Memory B cell (primary cell): ENCODE measurements at regions not wholly inside any gene's neighbourhood (a gene's known extent, or its start where the extent isn't known, plus 50 kb on each side); places are given as distances from the start of the nearest gene placed in this dataset.

Source experiments
- ATAC-seq: fragments of 150-1000 bp; cut with Tn5 transposase; 2 replicates; pipeline ENCODE4 v1.10.0; 2021; ENCODE audit warnings: low read depth, mild to moderate bottlenecking, moderate library complexity
- DNase-seq, 2 donors: peaks; one replicate each; pipeline ENCODE4 v3.0.0; 2022; ENCODE audit warnings: low spot score in 2 of 2
- H3K27ac Mint-ChIP-seq: one replicate; pipeline ENCODE4 v1.8.0; 2022; ENCODE audit warnings: mild to moderate bottlenecking, moderate library complexity, mixed read lengths
- H3K27me3 Mint-ChIP-seq: one replicate; pipeline ENCODE4 v1.8.0; 2022; ENCODE audit warnings: mixed read lengths
- H3K36me3 Mint-ChIP-seq: one replicate; pipeline ENCODE4 v1.8.0; 2022; ENCODE audit warnings: mild to moderate bottlenecking, mixed read lengths
- H3K4me1 Mint-ChIP-seq: one replicate; pipeline ENCODE4 v1.8.0; 2022; ENCODE audit warnings: mixed read lengths
- H3K4me3 Mint-ChIP-seq: one replicate; pipeline ENCODE4 v1.8.0; 2022; ENCODE audit warnings: mild to moderate bottlenecking, moderate library complexity, mixed read lengths
- H3K9me3 Mint-ChIP-seq: one replicate; pipeline ENCODE4 v1.8.0; 2022; ENCODE audit warnings: mixed read lengths

GRCh38 chr20:62587757-62588402, 54.4 kb upstream of the SLCO4A1 start:
- no peaks in the 10 kb centered on the region for H3K9me3 Mint-ChIP-seq
- peaks cover 27% of the 10 kb centered on the region for H3K27me3 Mint-ChIP-seq
- ATAC-seq: no peak
- peaks cover 10% of the 10 kb centered on the region for H3K4me1 Mint-ChIP-seq
- no peak overlapping the region for H3K27ac Mint-ChIP-seq
- DNase-seq: no peak
- H3K4me3 Mint-ChIP-seq: no peak overlapping the region
- H3K36me3 Mint-ChIP-seq: no peaks in the 10 kb centered on the region

- H3K9me3 Mint-ChIP-seq: no peaks in the 10 kb centered on the region
- H3K27me3 Mint-ChIP-seq: peaks cover 25% of the 10 kb centered on the region
- ATAC-seq (no peak), DNase-seq (no peak)
- H3K27ac Mint-ChIP-seq: no peak overlapping the region
- H3K36me3 Mint-ChIP-seq: no peaks in the 10 kb centered on the region
- no peak overlapping the region for H3K4me3 Mint-ChIP-seq
- peaks cover 8% of the 10 kb centered on the region for H3K4me1 Mint-ChIP-seq
Observed at GRCh38 chr20:62588458-62589149, 53.7 kb upstream of the SLCO4A1 start.

GRCh38 chr20:62589150-62589498, 53.2 kb upstream of the SLCO4A1 start:
- peaks cover 25% of the 10 kb centered on the region for H3K27me3 Mint-ChIP-seq
- no peaks in the 10 kb centered on the region for H3K36me3 Mint-ChIP-seq
- no peak overlapping the region for H3K4me3 Mint-ChIP-seq
- peaks cover 8% of the 10 kb centered on the region for H3K4me1 Mint-ChIP-seq
- H3K9me3 Mint-ChIP-seq: no peaks in the 10 kb centered on the region
- DNase-seq (no peak), ATAC-seq (no peak)
- H3K27ac Mint-ChIP-seq: no peak overlapping the region

- DNase-seq: no peak
- Mint-ChIP-seq H3K4me3 (no peak overlapping the region), H3K9me3 (no peaks in the 10 kb centered on the region), H3K4me1 (peaks cover 8% of the 10 kb centered on the region), H3K36me3 (no peaks in the 10 kb centered on the region), H3K27me3 (peaks cover 26% of the 10 kb centered on the region), H3K27ac (no peak overlapping the region)
- no peak for ATAC-seq
Observed at GRCh38 chr20:62589720-62590119, 52.6 kb upstream of the SLCO4A1 start.

GRCh38 chr20:62590309-62591121, 51.8 kb upstream of the SLCO4A1 start:
- H3K27me3 Mint-ChIP-seq: peaks cover 27% of the 10 kb centered on the region
- H3K36me3 Mint-ChIP-seq: no peaks in the 10 kb centered on the region
- peaks cover 5% of the 10 kb centered on the region for H3K4me1 Mint-ChIP-seq
- ATAC-seq (no peak), DNase-seq (no peak)
- no peaks in the 10 kb centered on the region for H3K9me3 Mint-ChIP-seq
- H3K27ac Mint-ChIP-seq: no peak overlapping the region
- H3K4me3 Mint-ChIP-seq: no peak overlapping the region

GRCh38 chr20:62591122-62591468, 51.2 kb upstream of the SLCO4A1 start:
- H3K27ac Mint-ChIP-seq: no peak overlapping the region
- DNase-seq: no peak

GRCh38 chr20:62591591-62591990, 50.7 kb upstream of the SLCO4A1 start:
- no peak overlapping the region for H3K27ac Mint-ChIP-seq
- H3K4me3 Mint-ChIP-seq: no peak overlapping the region
- no peaks in the 10 kb centered on the region for H3K36me3 Mint-ChIP-seq
- H3K27me3 Mint-ChIP-seq: peaks cover 27% of the 10 kb centered on the region
- ATAC-seq (no peak), DNase-seq (no peak)
- H3K4me1 Mint-ChIP-seq: peaks cover 5% of the 10 kb centered on the region
- no peaks in the 10 kb centered on the region for H3K9me3 Mint-ChIP-seq

More at GRCh38 chr20:62591122-62591468, 51.2 kb upstream of the SLCO4A1 start:
- ATAC-seq: no peak
- no peak overlapping the region for H3K4me3 Mint-ChIP-seq
- no peaks in the 10 kb centered on the region for H3K9me3 Mint-ChIP-seq
- no peaks in the 10 kb centered on the region for H3K36me3 Mint-ChIP-seq
- H3K27me3 Mint-ChIP-seq: peaks cover 27% of the 10 kb centered on the region
- peaks cover 5% of the 10 kb centered on the region for H3K4me1 Mint-ChIP-seq
